Thoracic aorta (tissue), 2 donors: ENCODE measurements at regions not wholly inside any gene's neighbourhood (a gene's known extent, or its start where the extent isn't known, plus 50 kb on each side); places are given as distances from the start of the nearest gene placed in this dataset.
"Not testable (repeated sequence)": the region's sequence is repeated elsewhere in the genome, so short reads cannot be mapped to it uniquely, and the experiment has no call there.

ENCODE experiments used
- ATAC-seq: fragments of 150-250 bp; one replicate; pipeline ENCODE4 v1.8.0; 2017; ENCODE audit warnings: low read depth; ENCODE audit not compliant: insufficient number of reproducible peaks, low FRiP score
- DNase-seq: peaks from one replicate; pipeline ENCODE4 v3.0.0-alpha.2; 2020; ENCODE audit warnings: low spot score
- H3K27ac ChIP-seq, 2 donors: fragments of 200-600 bp; sonication (generic); 1 replicate in 1 of 2; 2 replicates in 1 of 2; pipeline ENCODE4 v1.5.1; 2016; ENCODE audit warnings: mild to moderate bottlenecking in 2 of 2, moderate library complexity in 2 of 2
- H3K27me3 ChIP-seq: fragments of 200-600 bp; sonication (generic); replicated peaks from 2 replicates; pipeline ENCODE4 v1.6.0; 2016; ENCODE audit warnings: mild to moderate bottlenecking; ENCODE audit not compliant: insufficient read depth
- H3K36me3 ChIP-seq: fragments of 200-600 bp; sonication (generic); one replicate; pipeline ENCODE4 v1.5.1; 2016
- H3K4me1 ChIP-seq, 2 donors: fragments of 200-600 bp; sonication (generic); 1 replicate in 1 of 2; 2 replicates in 1 of 2; pipeline versions ENCODE4 v1.5.1 to v1.6.0; 2016; ENCODE audit warnings: low read depth in 2 of 2, mild to moderate bottlenecking in 1 of 2; ENCODE audit not compliant: control insufficient read depth in 1 of 2
- H3K4me3 ChIP-seq: fragments of 200-600 bp; sonication (generic); 2 replicates; pipeline ENCODE4 v1.5.1; 2016; ENCODE audit warnings: mild to moderate bottlenecking
- H3K9me3 ChIP-seq: fragments of 200-600 bp; sonication (generic); 2 replicates; pipeline ENCODE4 v1.5.1; 2016
- TF ChIP-seq, protein P1 (sequence below): fragments of 200-600 bp; sonication (generic); IDR thresholded peaks from one replicate; pipeline ENCODE4 v1.5.1; 2019; ENCODE audit warnings: antibody characterized with exemption

DNA sequence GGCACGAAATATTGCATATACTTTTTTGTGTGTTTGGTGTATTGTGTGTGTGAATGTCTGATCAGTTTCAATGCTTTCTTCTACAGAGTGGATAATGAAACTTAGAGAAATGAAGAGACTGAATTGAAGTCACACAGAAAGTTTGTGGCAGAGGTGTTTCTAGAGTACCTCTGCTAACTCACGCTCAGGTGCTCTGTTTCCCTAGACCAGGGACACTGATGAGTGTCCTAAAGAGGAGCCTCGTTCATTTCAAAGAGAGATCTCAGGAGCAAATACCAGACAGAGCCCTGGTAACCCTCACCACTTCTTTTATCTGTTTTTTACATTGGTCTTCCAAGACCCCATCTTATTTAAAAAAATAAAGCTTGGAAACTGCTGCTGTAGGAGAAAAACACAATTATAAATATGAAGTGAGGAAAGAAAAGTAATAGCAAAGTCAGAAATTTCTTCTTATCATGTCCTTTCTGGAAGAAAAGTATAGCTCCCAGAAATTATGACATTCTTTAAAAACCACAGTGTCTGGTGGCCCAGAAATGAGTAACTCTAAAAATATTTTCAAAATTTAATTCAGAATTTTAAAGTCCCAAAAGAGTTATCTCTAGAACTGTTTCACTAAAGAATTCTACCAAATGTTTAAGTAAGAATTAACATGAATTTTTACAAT is 720.6 kb downstream of the RFPL4B start:
- TF ChIP-seq, protein P1, sequence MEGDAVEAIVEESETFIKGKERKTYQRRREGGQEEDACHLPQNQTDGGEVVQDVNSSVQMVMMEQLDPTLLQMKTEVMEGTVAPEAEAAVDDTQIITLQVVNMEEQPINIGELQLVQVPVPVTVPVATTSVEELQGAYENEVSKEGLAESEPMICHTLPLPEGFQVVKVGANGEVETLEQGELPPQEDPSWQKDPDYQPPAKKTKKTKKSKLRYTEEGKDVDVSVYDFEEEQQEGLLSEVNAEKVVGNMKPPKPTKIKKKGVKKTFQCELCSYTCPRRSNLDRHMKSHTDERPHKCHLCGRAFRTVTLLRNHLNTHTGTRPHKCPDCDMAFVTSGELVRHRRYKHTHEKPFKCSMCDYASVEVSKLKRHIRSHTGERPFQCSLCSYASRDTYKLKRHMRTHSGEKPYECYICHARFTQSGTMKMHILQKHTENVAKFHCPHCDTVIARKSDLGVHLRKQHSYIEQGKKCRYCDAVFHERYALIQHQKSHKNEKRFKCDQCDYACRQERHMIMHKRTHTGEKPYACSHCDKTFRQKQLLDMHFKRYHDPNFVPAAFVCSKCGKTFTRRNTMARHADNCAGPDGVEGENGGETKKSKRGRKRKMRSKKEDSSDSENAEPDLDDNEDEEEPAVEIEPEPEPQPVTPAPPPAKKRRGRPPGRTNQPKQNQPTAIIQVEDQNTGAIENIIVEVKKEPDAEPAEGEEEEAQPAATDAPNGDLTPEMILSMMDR = no peak
- H3K27me3 ChIP-seq = no peaks in the 10 kb centered on the region
- ATAC-seq = no peak
- H3K36me3 ChIP-seq = no peaks in the 10 kb centered on the region
- H3K4me1 ChIP-seq = no peaks in the 10 kb centered on the region
- DNase-seq = no peak
- H3K4me3 ChIP-seq = no peak overlapping the region
- H3K9me3 ChIP-seq = no peaks in the 10 kb centered on the region
- H3K27ac ChIP-seq = no peak overlapping the region

DNA sequence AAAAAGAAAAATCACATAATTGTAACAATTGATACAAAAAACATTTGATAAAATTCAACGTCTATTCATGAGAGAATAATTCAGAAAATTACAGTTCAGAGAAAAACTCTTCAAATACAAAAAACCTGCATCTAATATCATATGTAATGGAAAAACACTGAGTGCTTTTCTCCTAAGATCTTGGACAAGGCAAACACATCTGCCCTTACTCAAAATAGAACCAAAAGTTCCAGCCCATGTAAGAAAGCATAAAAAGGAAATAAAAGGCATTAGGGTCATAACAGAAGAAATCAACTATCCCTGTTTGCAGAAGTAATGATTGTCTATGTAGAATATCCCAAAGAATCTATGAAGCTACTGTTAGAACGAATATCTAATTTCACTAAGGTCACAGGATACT is 721.4 kb downstream of the RFPL4B start:
- H3K27me3 ChIP-seq = no peaks in the 10 kb centered on the region
- H3K4me3 ChIP-seq = no peak overlapping the region
- DNase-seq (no peak), ATAC-seq (no peak)
- no peaks in the 10 kb centered on the region for H3K9me3 ChIP-seq
- peaks cover 0 to under 1% of the 10 kb centered on the region in 2 donors for H3K4me1 ChIP-seq
- TF ChIP-seq, protein P1 = no peak
- H3K36me3 ChIP-seq = no peaks in the 10 kb centered on the region
- no peak overlapping the region for H3K27ac ChIP-seq

DNA sequence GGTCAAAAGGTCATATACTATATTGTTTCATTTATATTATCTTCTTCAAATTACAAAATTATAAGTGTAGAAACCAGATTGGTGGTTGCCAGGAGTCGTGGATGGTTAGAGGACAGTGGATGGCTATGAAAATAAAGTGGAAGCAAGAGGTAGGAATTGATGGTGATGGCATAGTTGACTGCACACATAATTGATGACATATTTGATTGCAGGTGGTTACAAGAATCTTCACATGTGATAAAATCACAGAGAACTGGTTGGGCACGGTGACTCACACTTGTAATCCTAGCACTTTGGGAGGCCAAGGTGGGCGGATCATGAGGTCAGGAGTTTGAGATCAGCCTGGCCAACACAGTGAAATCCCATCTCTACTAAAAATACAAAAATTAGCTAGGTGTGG is 723.6 kb downstream of the RFPL4B start:
- ATAC-seq, H3K27me3 ChIP-seq, DNase-seq: not testable (repeated sequence)

DNA sequence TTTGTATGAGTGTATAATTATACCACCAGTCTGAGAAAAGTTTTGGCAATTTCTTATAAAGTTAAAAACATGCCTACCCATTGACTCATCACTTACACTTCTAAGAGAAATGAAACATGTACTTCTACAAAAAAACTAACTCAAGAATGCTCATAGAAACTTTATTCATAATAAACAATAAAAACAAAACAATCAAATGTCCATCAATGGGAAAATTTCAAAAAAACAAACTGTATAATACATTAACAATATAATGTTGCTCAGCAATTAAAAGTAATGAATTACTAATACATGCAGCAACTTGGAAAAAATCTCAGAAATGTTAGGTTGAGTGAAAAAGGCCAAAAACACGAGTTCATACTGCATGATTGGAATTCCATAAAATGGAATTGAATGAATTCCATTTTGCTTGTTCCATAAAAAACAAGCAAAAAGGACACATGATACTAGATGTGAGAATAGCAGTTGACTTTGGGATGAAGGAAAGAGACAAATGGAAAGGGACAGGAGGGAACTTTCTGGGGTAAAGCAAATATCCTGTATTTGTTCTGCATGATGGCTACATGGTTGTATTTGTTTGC is 726.6 kb downstream of the RFPL4B start:
- Histone ChIP-seq H3K27ac (no peak overlapping the region), H3K4me1 (peaks cover 0 to 10% of the 10 kb centered on the region in 2 donors), H3K4me3 (no peak overlapping the region), H3K27me3 (no peaks in the 10 kb centered on the region), H3K36me3 (no peaks in the 10 kb centered on the region), H3K9me3 (no peaks in the 10 kb centered on the region)
- TF ChIP-seq, protein P1 = no peak
- no peak for ATAC-seq
- DNase-seq = no peak

More for the DNA sequence above, 723.6 kb downstream of the RFPL4B start:
- H3K4me3 ChIP-seq, H3K9me3 ChIP-seq, H3K36me3 ChIP-seq, H3K27ac ChIP-seq, H3K4me1 ChIP-seq: not testable (repeated sequence)

DNA sequence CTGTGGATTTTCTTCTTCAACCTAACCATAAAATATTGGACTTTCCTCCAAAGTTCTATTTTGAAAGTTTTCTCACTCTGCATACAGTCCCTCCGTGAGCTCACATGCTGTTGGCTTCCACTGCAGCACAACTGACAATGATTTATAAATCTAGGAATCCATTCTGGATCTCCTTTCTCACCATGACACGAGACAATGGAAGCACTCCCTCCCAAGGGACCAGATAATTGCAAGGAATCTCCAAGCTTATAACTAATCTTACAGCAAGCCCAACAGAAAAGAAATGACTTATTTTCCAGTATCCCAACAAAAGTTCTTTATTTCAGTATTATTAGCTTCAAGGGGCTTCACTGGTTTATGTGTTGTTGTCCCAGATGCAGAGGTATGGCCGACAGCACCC is 729.0 kb downstream of the RFPL4B start:
- Histone ChIP-seq H3K36me3 (no peaks in the 10 kb centered on the region), H3K27ac (no peak overlapping the region), H3K4me1 (peaks cover 0 to 10% of the 10 kb centered on the region in 2 donors), H3K4me3 (no peak overlapping the region), H3K9me3 (no peaks in the 10 kb centered on the region), H3K27me3 (no peaks in the 10 kb centered on the region)
- DNase-seq = no peak
- TF ChIP-seq, protein P1 = no peak
- no peak for ATAC-seq
